CD4-positive, alpha-beta T cell (primary cell): ENCODE measurements at regions not wholly inside any gene's neighbourhood (a gene's known extent, or its start where the extent isn't known, plus 50 kb on each side); places are given as distances from the start of the nearest gene placed in this dataset.

ENCODE experiments used
- ATAC-seq: fragments of 200-7000 bp; cut with Tn5 transposase; one replicate; pipeline ENCODE4 v1.10.0; 2022; ENCODE audit warnings: mild to moderate bottlenecking; ENCODE audit not compliant: poor library complexity
- CTCF ChIA-PET: fragments of 350-600 bp; sonication (Branson Sonifier 250); formaldehyde crosslinking; loops from one replicate; lab custom pipeline; 2021; ENCODE audit warnings: antibody characterized with exemption, inconsistent platforms; lab: Charles Lee
- POLR2A ChIA-PET: fragments of 350-600 bp; sonication (Branson Sonifier 250); formaldehyde crosslinking; loops from one replicate; lab custom pipeline; 2021; ENCODE audit warnings: antibody characterized with exemption, inconsistent platforms; lab: Charles Lee
- DNase-seq, 14 experiments: peaks; one replicate each; pipeline ENCODE4 v3.0.0-alpha.2; 2013 to 2020; ENCODE audit warnings: mixed read lengths in 2 of 14
- H3K27ac ChIP-seq, 2 donors: one replicate each; pipeline versions ENCODE4 v1.5.1 to v1.7.0; 2013; ENCODE audit warnings: low read length in 2 of 2, low read depth in 1 of 2, mild to moderate bottlenecking in 1 of 2
- H3K27me3 ChIP-seq, 2 experiments: 1 replicate in 1 of 2; 2 replicates in 1 of 2; pipeline versions ENCODE4 v1.6.1 to v1.7.0; 2013; ENCODE audit warnings: low read length in 2 of 2, control low read depth in 1 of 2, mild to moderate bottlenecking in 1 of 2, moderate library complexity in 1 of 2; ENCODE audit not compliant: insufficient read depth in 2 of 2, control insufficient read depth in 1 of 2
- H3K36me3 ChIP-seq: one replicate; pipeline ENCODE4 v1.6.1; 2013; ENCODE audit warnings: low read length, control low read depth; ENCODE audit not compliant: insufficient read depth
- H3K4me1 ChIP-seq: one replicate; pipeline ENCODE4 v1.6.1; 2013; ENCODE audit warnings: low read length, control low read depth; ENCODE audit not compliant: insufficient read depth
- H3K4me3 ChIP-seq: one replicate; pipeline ENCODE4 v1.5.1; 2013; ENCODE audit warnings: mild to moderate bottlenecking, low read length, moderate library complexity
- H3K9me3 ChIP-seq, 2 experiments: 1 replicate in 1 of 2; 2 replicates in 1 of 2; pipeline versions ENCODE4 v1.6.1 to v1.7.0; 2013; ENCODE audit warnings: low read length in 2 of 2, mild to moderate bottlenecking in 2 of 2, control low read depth in 1 of 2, moderate library complexity in 1 of 2; ENCODE audit not compliant: control insufficient read depth in 1 of 2, insufficient read depth in 1 of 2
- H3K27ac Mint-ChIP-seq: one replicate; pipeline ENCODE4 v1.8.0; 2020; ENCODE audit warnings: mixed read lengths
- H3K27me3 Mint-ChIP-seq: one replicate; pipeline ENCODE4 v1.8.0; 2021; ENCODE audit warnings: mixed read lengths
- H3K36me3 Mint-ChIP-seq: one replicate; pipeline ENCODE4 v1.8.0; 2021; ENCODE audit warnings: low read depth, mixed read lengths
- H3K4me1 Mint-ChIP-seq: one replicate; pipeline ENCODE4 v1.8.0; 2021; ENCODE audit warnings: low read depth, mixed read lengths
- H3K4me3 Mint-ChIP-seq: one replicate; pipeline ENCODE4 v1.8.0; 2020; ENCODE audit warnings: mild to moderate bottlenecking, mixed read lengths
- H3K9me3 Mint-ChIP-seq: one replicate; pipeline ENCODE4 v1.8.0; 2020; ENCODE audit warnings: mixed read lengths
- intact Hi-C, 2 experiments: fragments of 100-400 bp; cut with DNase I in 1 of 2; cut with micrococcal nuclease in 1 of 2; formaldehyde crosslinking; loops; one replicate each; pipeline versions ENCODE4 v1.15.1 to v1.9.0; 2023 to 2025; cut with DNase I, micrococcal nuclease
- TF ChIP-seq, protein P1 (sequence below): fragments of 200-600 bp; IDR thresholded peaks from one replicate; pipeline ENCODE4 v1.8.0; 2022; ENCODE audit warnings: antibody characterized with exemption, mild to moderate bottlenecking

DNA sequence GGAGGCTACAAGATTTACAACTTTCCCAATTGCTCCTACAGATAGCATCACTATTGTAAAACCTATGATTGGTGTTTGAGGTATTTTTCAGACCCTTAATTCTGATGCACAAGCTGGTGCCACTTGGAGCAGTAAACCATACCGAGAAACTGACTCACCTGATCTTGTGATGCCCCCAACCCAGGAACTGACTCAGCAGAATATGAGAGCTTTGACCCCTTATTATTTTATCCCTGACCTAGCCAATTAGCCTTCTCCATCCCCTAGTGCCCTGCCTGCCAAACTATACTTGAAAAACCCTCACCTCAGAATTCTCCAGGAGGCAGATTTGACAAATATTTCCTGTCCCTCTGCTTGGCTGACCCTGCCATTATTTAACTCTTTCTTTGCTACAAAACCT is 585.9 kb upstream of the GHITM start:
- Mint-ChIP-seq H3K4me3 (no peak overlapping the region), H3K27ac (no peak overlapping the region), H3K4me1 (no peaks in the 10 kb centered on the region), H3K9me3 (peaks cover 14% of the 10 kb centered on the region), H3K36me3 (no peaks in the 10 kb centered on the region), H3K27me3 (no peaks in the 10 kb centered on the region)
- ATAC-seq (no peak), DNase-seq (no peak)
- no peaks in the 10 kb centered on the region for H3K36me3 ChIP-seq
- H3K4me1 ChIP-seq: no peaks in the 10 kb centered on the region
- ChIA-PET POLR2A (no interaction called here), CTCF (no interaction called here)
- TF ChIP-seq, protein P1, sequence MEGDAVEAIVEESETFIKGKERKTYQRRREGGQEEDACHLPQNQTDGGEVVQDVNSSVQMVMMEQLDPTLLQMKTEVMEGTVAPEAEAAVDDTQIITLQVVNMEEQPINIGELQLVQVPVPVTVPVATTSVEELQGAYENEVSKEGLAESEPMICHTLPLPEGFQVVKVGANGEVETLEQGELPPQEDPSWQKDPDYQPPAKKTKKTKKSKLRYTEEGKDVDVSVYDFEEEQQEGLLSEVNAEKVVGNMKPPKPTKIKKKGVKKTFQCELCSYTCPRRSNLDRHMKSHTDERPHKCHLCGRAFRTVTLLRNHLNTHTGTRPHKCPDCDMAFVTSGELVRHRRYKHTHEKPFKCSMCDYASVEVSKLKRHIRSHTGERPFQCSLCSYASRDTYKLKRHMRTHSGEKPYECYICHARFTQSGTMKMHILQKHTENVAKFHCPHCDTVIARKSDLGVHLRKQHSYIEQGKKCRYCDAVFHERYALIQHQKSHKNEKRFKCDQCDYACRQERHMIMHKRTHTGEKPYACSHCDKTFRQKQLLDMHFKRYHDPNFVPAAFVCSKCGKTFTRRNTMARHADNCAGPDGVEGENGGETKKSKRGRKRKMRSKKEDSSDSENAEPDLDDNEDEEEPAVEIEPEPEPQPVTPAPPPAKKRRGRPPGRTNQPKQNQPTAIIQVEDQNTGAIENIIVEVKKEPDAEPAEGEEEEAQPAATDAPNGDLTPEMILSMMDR: no peak
- no peak overlapping the region for H3K4me3 ChIP-seq
- no peak overlapping the region for H3K27ac ChIP-seq
- intact Hi-C loops: no loop called here
- H3K27me3 ChIP-seq: no peaks in the 10 kb centered on the region
- no peaks in the 10 kb centered on the region for H3K9me3 ChIP-seq

DNA sequence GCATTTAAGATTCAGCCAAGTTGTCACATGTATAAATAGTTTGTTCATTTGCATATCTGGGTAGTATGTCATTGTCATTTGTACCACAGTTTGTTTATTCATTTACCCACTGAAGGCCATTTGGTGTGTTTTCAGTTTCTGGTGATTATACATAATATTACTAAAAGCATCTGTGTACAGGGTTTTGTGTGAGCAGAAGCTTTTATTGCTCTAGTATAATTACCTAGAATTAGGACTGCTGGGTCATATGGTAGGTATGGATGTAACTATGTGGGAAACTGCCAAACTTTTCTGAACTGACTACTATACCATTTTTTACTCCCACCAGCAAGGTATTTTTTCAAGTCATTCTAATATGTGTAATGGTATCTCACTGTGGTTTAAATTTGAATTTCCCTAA is 584.0 kb upstream of the GHITM start:
- H3K9me3 ChIP-seq: no peaks in the 10 kb centered on the region
- H3K4me1 Mint-ChIP-seq: no peaks in the 10 kb centered on the region
- no peak for DNase-seq
- H3K27me3 Mint-ChIP-seq: no peaks in the 10 kb centered on the region
- H3K4me3 ChIP-seq: no peak overlapping the region
- TF ChIP-seq, protein P1: no peak
- H3K4me1 ChIP-seq: no peaks in the 10 kb centered on the region
- H3K9me3 Mint-ChIP-seq: peaks cover 14% of the 10 kb centered on the region
- H3K36me3 ChIP-seq: no peaks in the 10 kb centered on the region
- intact Hi-C loops: no loop called here
- ChIA-PET POLR2A (no interaction called here), CTCF (no interaction called here)
- H3K27ac ChIP-seq: no peak overlapping the region
- no peak for ATAC-seq
- no peak overlapping the region for H3K27ac Mint-ChIP-seq
- H3K36me3 Mint-ChIP-seq: no peaks in the 10 kb centered on the region
- H3K4me3 Mint-ChIP-seq: no peak overlapping the region
- H3K27me3 ChIP-seq: no peaks in the 10 kb centered on the region

DNA sequence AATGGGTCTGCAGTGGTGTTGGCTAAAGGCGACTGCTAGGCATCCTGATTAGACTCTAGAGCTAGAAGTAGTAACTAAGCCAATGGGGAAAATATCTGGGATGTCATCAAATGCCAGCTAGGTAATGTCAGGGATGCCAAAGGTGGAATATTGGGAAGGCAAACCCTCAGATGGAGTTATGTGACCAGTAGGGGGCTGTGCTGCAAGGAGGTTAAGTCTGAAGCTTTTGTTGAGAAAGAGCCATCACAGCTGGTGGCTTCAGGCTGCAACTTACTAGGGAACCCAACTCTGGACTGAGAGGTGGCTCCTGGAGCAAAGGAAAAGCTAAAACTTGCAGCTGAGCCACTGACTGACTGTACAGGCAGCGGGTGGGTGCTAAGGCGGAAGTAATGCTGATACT is 576.9 kb upstream of the GHITM start:
- no peak overlapping the region for H3K4me3 ChIP-seq
- Mint-ChIP-seq H3K9me3 (peaks cover 6% of the 10 kb centered on the region), H3K27ac (no peak overlapping the region), H3K36me3 (no peaks in the 10 kb centered on the region), H3K4me1 (no peaks in the 10 kb centered on the region), H3K4me3 (no peak overlapping the region), H3K27me3 (no peaks in the 10 kb centered on the region)
- intact Hi-C loops: no loop called here
- no peaks in the 10 kb centered on the region for H3K36me3 ChIP-seq
- H3K27ac ChIP-seq: no peak overlapping the region
- ATAC-seq: no peak
- no peak for DNase-seq
- POLR2A ChIA-PET: no interaction called here
- no peaks in the 10 kb centered on the region for H3K4me1 ChIP-seq
- TF ChIP-seq, protein P1: no peak
- peaks cover 0 to 10% of the 10 kb centered on the region in 2 experiments for H3K9me3 ChIP-seq
- CTCF ChIA-PET: no interaction called here
- H3K27me3 ChIP-seq: no peaks in the 10 kb centered on the region
